ENCODE measurements at regions not wholly inside any gene's neighbourhood (a gene's known extent, or its start where the extent isn't known, plus 50 kb on each side); places are given as distances from the start of the nearest gene placed in this dataset.

- no peaks in the 10 kb centered on the region for H3K36me3 ChIP-seq (ENCODE audit: control insufficient read depth, insufficient read depth, low read length)
- H3K4me3 ChIP-seq (ENCODE audit: low read depth, low read length) = no peak overlapping the region
- no peak for DNase-seq (ENCODE audit: low read depth in 4 of 6, low spot score in 6 of 6)
- H3K27me3 ChIP-seq (ENCODE audit: control insufficient read depth, insufficient read depth, low read length) = no peaks in the 10 kb centered on the region
- H3K27ac ChIP-seq (ENCODE audit: low read depth, low read length) = no peak overlapping the region
- H3K4me1 ChIP-seq (ENCODE audit: control insufficient read depth, insufficient read depth, low read length) = no peaks in the 10 kb centered on the region
- no peaks in the 10 kb centered on the region for H3K9me3 ChIP-seq (ENCODE audit: control insufficient read depth, insufficient read depth, low read length)
- no CpG with 5 or more reads among the region's 1 CpG for WGBS (ENCODE audit: insufficient coverage)
These were observed 85.3 kb downstream of the NHLRC3 start for GRCh38 chr13:39123578-39123977.

GRCh38 chr13:39129213-39129612 is 91.0 kb downstream of the NHLRC3 start:
- H3K36me3 ChIP-seq (ENCODE audit: control insufficient read depth, insufficient read depth, low read length) = no peaks in the 10 kb centered on the region
- WGBS (ENCODE audit: insufficient coverage) = 39% methylated on average over 5 of the region's 6 CpGs
- no peak for DNase-seq (ENCODE audit: low read depth in 4 of 6, low spot score in 6 of 6)
- H3K27me3 ChIP-seq (ENCODE audit: control insufficient read depth, insufficient read depth, low read length) = peaks cover 2% of the 10 kb centered on the region
- H3K4me1 ChIP-seq (ENCODE audit: control insufficient read depth, insufficient read depth, low read length) = no peaks in the 10 kb centered on the region
- no peak overlapping the region for H3K4me3 ChIP-seq (ENCODE audit: low read depth, low read length)
- no peaks in the 10 kb centered on the region for H3K9me3 ChIP-seq (ENCODE audit: control insufficient read depth, insufficient read depth, low read length)
- no peak overlapping the region for H3K27ac ChIP-seq (ENCODE audit: low read depth, low read length)

GRCh38 chr13:39130301-39130700 is 92.0 kb downstream of the NHLRC3 start:
- Histone ChIP-seq H3K27ac (ENCODE audit: low read depth, low read length) (no peak overlapping the region), H3K27me3 (ENCODE audit: control insufficient read depth, insufficient read depth, low read length) (peaks cover 2% of the 10 kb centered on the region), H3K4me3 (ENCODE audit: low read depth, low read length) (no peak overlapping the region), H3K36me3 (ENCODE audit: control insufficient read depth, insufficient read depth, low read length) (no peaks in the 10 kb centered on the region), H3K4me1 (ENCODE audit: control insufficient read depth, insufficient read depth, low read length) (no peaks in the 10 kb centered on the region), H3K9me3 (ENCODE audit: control insufficient read depth, insufficient read depth, low read length) (no peaks in the 10 kb centered on the region)
- 24% methylated on average over 7 of the region's 8 CpGs for WGBS (ENCODE audit: insufficient coverage)
- DNase-seq (ENCODE audit: low read depth in 4 of 6, low spot score in 6 of 6) = no peak

GRCh38 chr13:39132286-39133230 is 94.3 kb downstream of the NHLRC3 start:
- no peak overlapping the region for H3K4me3 ChIP-seq (ENCODE audit: low read depth, low read length)
- peaks cover 2% of the 10 kb centered on the region for H3K27me3 ChIP-seq (ENCODE audit: control insufficient read depth, insufficient read depth, low read length)
- no peaks in the 10 kb centered on the region for H3K9me3 ChIP-seq (ENCODE audit: control insufficient read depth, insufficient read depth, low read length)
- H3K36me3 ChIP-seq (ENCODE audit: control insufficient read depth, insufficient read depth, low read length) = no peaks in the 10 kb centered on the region
- DNase-seq (ENCODE audit: low read depth in 4 of 6, low spot score in 6 of 6) = no peak
- H3K4me1 ChIP-seq (ENCODE audit: control insufficient read depth, insufficient read depth, low read length) = no peaks in the 10 kb centered on the region
- no peak overlapping the region for H3K27ac ChIP-seq (ENCODE audit: low read depth, low read length)
- 51% methylated on average over 2 of the region's 4 CpGs for WGBS (ENCODE audit: insufficient coverage)

GRCh38 chr13:39133781-39134180 is 95.5 kb downstream of the NHLRC3 start:
- no CpG with 5 or more reads among the region's 3 CpGs for WGBS (ENCODE audit: insufficient coverage)

GRCh38 chr13:39134574-39134973 is 96.3 kb downstream of the NHLRC3 start:
- no peak for DNase-seq (ENCODE audit: low read depth in 4 of 6, low spot score in 6 of 6)
- no peaks in the 10 kb centered on the region for H3K36me3 ChIP-seq (ENCODE audit: control insufficient read depth, insufficient read depth, low read length)
- no peaks in the 10 kb centered on the region for H3K4me1 ChIP-seq (ENCODE audit: control insufficient read depth, insufficient read depth, low read length)
- H3K4me3 ChIP-seq (ENCODE audit: low read depth, low read length) = no peak overlapping the region
- H3K27ac ChIP-seq (ENCODE audit: low read depth, low read length) = no peak overlapping the region
- H3K27me3 ChIP-seq (ENCODE audit: control insufficient read depth, insufficient read depth, low read length) = no peaks in the 10 kb centered on the region
- H3K9me3 ChIP-seq (ENCODE audit: control insufficient read depth, insufficient read depth, low read length) = peaks cover 2% of the 10 kb centered on the region
- no CpG with 5 or more reads among the region's 5 CpGs for WGBS (ENCODE audit: insufficient coverage)

More at GRCh38 chr13:39133781-39134180, 95.5 kb downstream of the NHLRC3 start:
- no peaks in the 10 kb centered on the region for H3K36me3 ChIP-seq (ENCODE audit: control insufficient read depth, insufficient read depth, low read length)
- H3K4me1 ChIP-seq (ENCODE audit: control insufficient read depth, insufficient read depth, low read length) = no peaks in the 10 kb centered on the region
- no peaks in the 10 kb centered on the region for H3K9me3 ChIP-seq (ENCODE audit: control insufficient read depth, insufficient read depth, low read length)
- DNase-seq (ENCODE audit: low read depth in 4 of 6, low spot score in 6 of 6) = no peak
- H3K27ac ChIP-seq (ENCODE audit: low read depth, low read length) = no peak overlapping the region
- H3K27me3 ChIP-seq (ENCODE audit: control insufficient read depth, insufficient read depth, low read length) = peaks cover 2% of the 10 kb centered on the region
- H3K4me3 ChIP-seq (ENCODE audit: low read depth, low read length) = no peak overlapping the region

GRCh38 chr13:39144391-39144790 is 106.1 kb downstream of the NHLRC3 start:
- peaks cover 1% of the 10 kb centered on the region for H3K9me3 ChIP-seq (ENCODE audit: control insufficient read depth, insufficient read depth, low read length)
- H3K27ac ChIP-seq (ENCODE audit: low read depth, low read length) = no peak overlapping the region
- H3K36me3 ChIP-seq (ENCODE audit: control insufficient read depth, insufficient read depth, low read length) = no peaks in the 10 kb centered on the region
- 89% methylated on average over 1 of the region's 2 CpGs for WGBS (ENCODE audit: insufficient coverage)
- no peak for DNase-seq (ENCODE audit: low read depth in 4 of 6, low spot score in 6 of 6)
- H3K4me3 ChIP-seq (ENCODE audit: low read depth, low read length) = no peak overlapping the region
- no peaks in the 10 kb centered on the region for H3K27me3 ChIP-seq (ENCODE audit: control insufficient read depth, insufficient read depth, low read length)
- H3K4me1 ChIP-seq (ENCODE audit: control insufficient read depth, insufficient read depth, low read length) = no peaks in the 10 kb centered on the region

- H3K36me3 ChIP-seq (ENCODE audit: control insufficient read depth, insufficient read depth, low read length) = no peaks in the 10 kb centered on the region
- peak overlapping the region; percentile 10 for H3K4me3 ChIP-seq (ENCODE audit: low read depth, low read length)
- H3K27ac ChIP-seq (ENCODE audit: low read depth, low read length) = no peak overlapping the region
- H3K27me3 ChIP-seq (ENCODE audit: control insufficient read depth, insufficient read depth, low read length) = no peaks in the 10 kb centered on the region
- H3K4me1 ChIP-seq (ENCODE audit: control insufficient read depth, insufficient read depth, low read length) = no peaks in the 10 kb centered on the region
- no peaks in the 10 kb centered on the region for H3K9me3 ChIP-seq (ENCODE audit: control insufficient read depth, insufficient read depth, low read length)
- no CpG with 5 or more reads among the region's 8 CpGs for WGBS (ENCODE audit: insufficient coverage)
- DNase-seq (ENCODE audit: low read depth in 4 of 6, low spot score in 6 of 6) = peak; percentile 48 to 92 (median 58)
These were observed 106.8 kb downstream of the NHLRC3 start for GRCh38 chr13:39144941-39145533.

GRCh38 chr13:39148513-39148961 is 110.3 kb downstream of the NHLRC3 start:
- Histone ChIP-seq H3K4me1 (ENCODE audit: control insufficient read depth, insufficient read depth, low read length) (no peaks in the 10 kb centered on the region), H3K27me3 (ENCODE audit: control insufficient read depth, insufficient read depth, low read length) (no peaks in the 10 kb centered on the region), H3K27ac (ENCODE audit: low read depth, low read length) (no peak overlapping the region), H3K9me3 (ENCODE audit: control insufficient read depth, insufficient read depth, low read length) (no peaks in the 10 kb centered on the region), H3K36me3 (ENCODE audit: control insufficient read depth, insufficient read depth, low read length) (no peaks in the 10 kb centered on the region), H3K4me3 (ENCODE audit: low read depth, low read length) (no peak overlapping the region)
- WGBS (ENCODE audit: insufficient coverage) = no CpG with 5 or more reads among the region's 5 CpGs
- peak in 1 of 6 donors; percentile 91 for DNase-seq (ENCODE audit: low read depth in 4 of 6, low spot score in 6 of 6)
